ENCODE measurements at regions not wholly inside any gene's neighbourhood (a gene's known extent, or its start where the extent isn't known, plus 50 kb on each side); places are given as distances from the start of the nearest gene placed in this dataset.

GRCh38 chr1:172912765-172913260, 137.9 kb downstream of the TNFSF18 start:
- TF ChIP-seq NRF1 (IDR thresholded peaks at IDR 0.05; ENCODE audit: low read depth, low read length) (no peak), SIN3A (conservative IDR thresholded peaks at IDR 0.05 in 1 of 2, IDR thresholded peaks at IDR 0.05 in 1 of 2; ENCODE audit: low read depth in 1 of 2, low read length in 2 of 2) (no peak), TEAD4 (IDR thresholded peaks at IDR 0.05; ENCODE audit: low read depth, low read length) (no peak), ASH2L (IDR thresholded peaks at IDR 0.05; ENCODE audit: low read length) (no peak), KDM1A (IDR thresholded peaks at IDR 0.05; ENCODE audit: borderline replicate concordance, low read length) (no peak)
- Histone ChIP-seq H3K4ac (replicated peaks; ENCODE audit: insufficient read length, low read depth, low read length) (no peak overlapping the region), H3K9ac (replicated peaks in 1 of 4; ENCODE audit: extremely low read depth in 1 of 4, low read depth in 3 of 4, low read length in 3 of 4) (no peak overlapping the region), H3K4me1 (replicated peaks in 1 of 4; ENCODE audit: control insufficient read depth in 3 of 4, insufficient read depth in 4 of 4, low read length in 3 of 4) (peaks cover 0 to 3% (median 0%) of the 10 kb centered on the region in 4 experiments; a peak in 2 of 7 replicates), H4K5ac (ENCODE audit: insufficient read length, low read depth, low read length) (no peak overlapping the region), H3K9me3 (ENCODE audit: insufficient read depth in 2 of 2, low read depth in 1 of 2, low read length in 1 of 2) (peaks cover 0 to 2% of the 10 kb centered on the region in 2 experiments; a peak in 1 of 4 replicates), H2AFZ (ENCODE audit: low read length) (no peak overlapping the region), H2BK12ac (ENCODE audit: low read depth, low read length) (no peak overlapping the region), H3K27ac (ENCODE audit: low read depth, low read length) (no peak overlapping the region), H2AK5ac (ENCODE audit: low read depth, low read length) (no peak overlapping the region), H3K18ac (ENCODE audit: extremely low read depth, low read length) (no peak overlapping the region), H3K4me3 (ENCODE audit: extremely low read depth in 1 of 4, insufficient read depth in 2 of 4, low read depth in 3 of 4, low read length in 4 of 4) (no peak overlapping the region), H3K23me2 (ENCODE audit: low read depth, low read length) (no peaks in the 10 kb centered on the region), H3K14ac (ENCODE audit: insufficient read length) (no peak overlapping the region), H4K8ac (ENCODE audit: extremely low read depth, insufficient read depth, low read length) (no peak overlapping the region), H4K91ac (replicated peaks; ENCODE audit: insufficient read length, low read length) (no peak overlapping the region), H3K27me3 (replicated peaks in 1 of 4; ENCODE audit: control insufficient read depth in 3 of 4, extremely low read depth in 1 of 4, insufficient read depth in 3 of 4, low read length in 3 of 4) (no peaks in the 10 kb centered on the region), H3K79me1 (ENCODE audit: low read depth, low read length) (no peaks in the 10 kb centered on the region), H2BK120ac (replicated peaks; ENCODE audit: low read depth, low read length) (no peak overlapping the region), H3K79me2 (ENCODE audit: control insufficient read depth in 1 of 2, insufficient read depth in 2 of 2, low read length in 2 of 2) (no peaks in the 10 kb centered on the region), H3K36me3 (ENCODE audit: control insufficient read depth in 2 of 4, insufficient read depth in 4 of 4, low read length in 3 of 4) (no peaks in the 10 kb centered on the region), H3K23ac (ENCODE audit: insufficient read length) (no peak overlapping the region), H4K20me1 (replicated peaks in 1 of 2; ENCODE audit: control insufficient read depth in 1 of 2, insufficient read depth in 2 of 2, low read length in 2 of 2) (no peaks in the 10 kb centered on the region), H2BK15ac (ENCODE audit: low read length) (no peak overlapping the region), H3K4me2 (ENCODE audit: insufficient read depth in 1 of 2, low read depth in 2 of 2, low read length in 2 of 2) (no peak overlapping the region), H2BK20ac (ENCODE audit: low read length) (no peak overlapping the region), H3K56ac (replicated peaks; ENCODE audit: insufficient read length, low read depth, low read length) (no peak overlapping the region), H2BK5ac (ENCODE audit: low read depth, low read length) (no peak overlapping the region)
- 62% methylated on average over 4 of the region's 5 CpGs; no CpG with 5 or more reads in 1 of the 2 experiments for WGBS, 2 experiments (ENCODE audit: extremely low coverage in 1 of 2, insufficient coverage in 1 of 2, insufficient read length in 1 of 2, insufficient replicate concordance in 2 of 2, low coverage in 1 of 2, low lambda C conversion rate in 2 of 2, missing lambda C conversion rate in 1 of 2)
- DNase-seq (ENCODE audit: low read depth in 1 of 2, low spot score in 2 of 2) = no peak
- ChIA-PET CTCF (ENCODE audit: partially characterized antibody) (no interaction called here), POLR2A (ENCODE audit: partially characterized antibody) (no interaction called here)
- no peak for FAIRE-seq

Measured in H1 (cell line).